Right atrium auricular region (tissue), 2 donors: ENCODE measurements at regions not wholly inside any gene's neighbourhood (a gene's known extent, or its start where the extent isn't known, plus 50 kb on each side); places are given as distances from the start of the nearest gene placed in this dataset.

Experiments used
- DNase-seq: peaks from one replicate; pipeline ENCODE4 v3.0.0-alpha.2; 2019; ENCODE audit warnings: low spot score
- H3K27ac ChIP-seq, 2 donors: fragments of 200-600 bp; sonication (generic); 1 replicate in 1 of 2; 2 replicates in 1 of 2; pipeline ENCODE4 v1.5.1; 2016 to 2019
- H3K27me3 ChIP-seq, 2 donors: fragments of 200-600 bp; sonication (generic); one replicate each; pipeline versions ENCODE4 v1.5.1 to v1.6.0; 2017 to 2019
- H3K36me3 ChIP-seq: fragments of 200-600 bp; sonication (generic); one replicate; pipeline ENCODE4 v1.5.1; 2016
- H3K4me1 ChIP-seq, 2 donors: fragments of 200-600 bp; sonication (generic); one replicate each; pipeline versions ENCODE4 v1.5.1 to v1.6.0; 2017 to 2019
- H3K4me3 ChIP-seq, 2 donors: fragments of 200-600 bp; sonication (generic); 1 replicate in 1 of 2; 2 replicates in 1 of 2; pipeline ENCODE4 v1.5.1; 2017 to 2019; ENCODE audit warnings: mild to moderate bottlenecking in 1 of 2, moderate library complexity in 1 of 2
- H3K9me3 ChIP-seq, 2 donors: fragments of 200-600 bp; sonication (generic); one replicate each; pipeline ENCODE4 v1.5.1; 2019
- TF ChIP-seq, protein P1 (sequence below), 2 donors: fragments of 200-600 bp; sonication (generic); IDR thresholded peaks; one replicate each; pipeline ENCODE4 v1.5.1; 2019; ENCODE audit warnings: antibody characterized with exemption in 2 of 2

DNA sequence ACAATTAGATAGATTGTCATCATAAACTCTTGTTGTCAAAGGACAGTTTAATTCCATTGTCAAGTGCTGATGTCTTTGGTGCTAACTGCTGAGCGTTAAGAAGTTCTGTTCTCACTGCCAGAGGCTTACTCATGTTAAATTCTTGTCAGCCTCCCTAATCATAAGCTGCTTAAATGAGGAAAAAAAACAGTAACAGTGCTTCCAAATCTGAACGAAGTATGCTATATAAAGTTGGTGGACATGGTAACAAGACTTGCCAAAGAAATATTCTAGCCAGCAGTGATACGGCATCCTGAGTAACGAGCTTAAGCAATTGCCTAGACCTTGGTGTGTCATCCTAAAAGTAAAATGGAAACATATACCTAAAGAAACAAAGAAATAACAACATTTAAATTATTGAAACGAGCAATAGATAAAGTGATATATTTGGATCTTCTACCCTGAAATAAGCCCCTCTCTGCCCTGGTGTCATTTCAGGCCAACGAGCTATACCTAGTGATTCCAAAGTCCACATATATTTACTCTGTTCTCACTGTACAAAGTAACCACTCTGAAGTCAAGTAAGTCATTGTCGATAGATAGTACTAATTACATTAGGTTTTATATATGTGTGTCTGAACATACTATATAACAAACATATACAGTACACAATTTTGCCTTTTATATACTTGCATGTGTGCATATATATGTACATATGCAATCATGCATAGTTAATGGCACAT lies 339.7 kb upstream of the HS3ST1 start:
- no peak overlapping the region for H3K27ac ChIP-seq
- H3K4me1 ChIP-seq = no peaks in the 10 kb centered on the region
- TF ChIP-seq, protein P1, sequence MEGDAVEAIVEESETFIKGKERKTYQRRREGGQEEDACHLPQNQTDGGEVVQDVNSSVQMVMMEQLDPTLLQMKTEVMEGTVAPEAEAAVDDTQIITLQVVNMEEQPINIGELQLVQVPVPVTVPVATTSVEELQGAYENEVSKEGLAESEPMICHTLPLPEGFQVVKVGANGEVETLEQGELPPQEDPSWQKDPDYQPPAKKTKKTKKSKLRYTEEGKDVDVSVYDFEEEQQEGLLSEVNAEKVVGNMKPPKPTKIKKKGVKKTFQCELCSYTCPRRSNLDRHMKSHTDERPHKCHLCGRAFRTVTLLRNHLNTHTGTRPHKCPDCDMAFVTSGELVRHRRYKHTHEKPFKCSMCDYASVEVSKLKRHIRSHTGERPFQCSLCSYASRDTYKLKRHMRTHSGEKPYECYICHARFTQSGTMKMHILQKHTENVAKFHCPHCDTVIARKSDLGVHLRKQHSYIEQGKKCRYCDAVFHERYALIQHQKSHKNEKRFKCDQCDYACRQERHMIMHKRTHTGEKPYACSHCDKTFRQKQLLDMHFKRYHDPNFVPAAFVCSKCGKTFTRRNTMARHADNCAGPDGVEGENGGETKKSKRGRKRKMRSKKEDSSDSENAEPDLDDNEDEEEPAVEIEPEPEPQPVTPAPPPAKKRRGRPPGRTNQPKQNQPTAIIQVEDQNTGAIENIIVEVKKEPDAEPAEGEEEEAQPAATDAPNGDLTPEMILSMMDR (IDR thresholded peaks at IDR 0.05) = no peak
- H3K9me3 ChIP-seq = no peaks in the 10 kb centered on the region
- H3K27me3 ChIP-seq = no peaks in the 10 kb centered on the region
- H3K36me3 ChIP-seq = no peaks in the 10 kb centered on the region
- DNase-seq = no peak
- H3K4me3 ChIP-seq = no peak overlapping the region

DNA sequence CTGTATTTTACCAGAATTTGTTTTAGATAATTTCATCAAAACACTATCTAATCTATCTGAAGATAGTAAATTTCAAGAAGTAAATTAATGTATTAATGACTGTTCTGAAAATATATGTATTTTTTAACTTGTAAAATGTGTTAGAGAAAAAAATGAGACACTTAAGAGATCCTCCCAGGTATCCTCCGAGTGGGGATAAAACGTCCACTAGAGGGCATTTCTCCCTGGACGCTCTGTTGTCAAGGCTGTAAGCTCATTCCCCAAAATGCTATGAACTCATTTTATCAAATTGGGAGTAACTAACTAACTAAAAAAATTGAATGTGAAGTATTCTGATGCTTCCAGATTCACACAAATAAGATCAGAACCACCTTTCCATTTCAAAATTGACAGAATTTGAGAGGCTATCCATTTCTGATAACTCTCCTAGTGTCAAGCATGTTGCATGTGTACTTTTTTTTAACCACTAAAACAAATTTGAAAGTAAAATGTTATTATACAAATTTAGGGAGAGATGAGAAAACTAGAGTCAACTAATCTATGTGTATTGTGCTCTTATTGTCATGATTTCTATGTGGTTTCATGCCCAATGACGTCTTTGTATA lies 337.3 kb upstream of the HS3ST1 start:
- TF ChIP-seq, protein P1 (IDR thresholded peaks at IDR 0.05) = peak; percentile 75 to 79
- DNase-seq = no peak
- Histone ChIP-seq H3K27me3 (no peaks in the 10 kb centered on the region), H3K36me3 (no peaks in the 10 kb centered on the region), H3K9me3 (no peaks in the 10 kb centered on the region), H3K27ac (no peak overlapping the region), H3K4me3 (no peak overlapping the region), H3K4me1 (no peaks in the 10 kb centered on the region)

DNA sequence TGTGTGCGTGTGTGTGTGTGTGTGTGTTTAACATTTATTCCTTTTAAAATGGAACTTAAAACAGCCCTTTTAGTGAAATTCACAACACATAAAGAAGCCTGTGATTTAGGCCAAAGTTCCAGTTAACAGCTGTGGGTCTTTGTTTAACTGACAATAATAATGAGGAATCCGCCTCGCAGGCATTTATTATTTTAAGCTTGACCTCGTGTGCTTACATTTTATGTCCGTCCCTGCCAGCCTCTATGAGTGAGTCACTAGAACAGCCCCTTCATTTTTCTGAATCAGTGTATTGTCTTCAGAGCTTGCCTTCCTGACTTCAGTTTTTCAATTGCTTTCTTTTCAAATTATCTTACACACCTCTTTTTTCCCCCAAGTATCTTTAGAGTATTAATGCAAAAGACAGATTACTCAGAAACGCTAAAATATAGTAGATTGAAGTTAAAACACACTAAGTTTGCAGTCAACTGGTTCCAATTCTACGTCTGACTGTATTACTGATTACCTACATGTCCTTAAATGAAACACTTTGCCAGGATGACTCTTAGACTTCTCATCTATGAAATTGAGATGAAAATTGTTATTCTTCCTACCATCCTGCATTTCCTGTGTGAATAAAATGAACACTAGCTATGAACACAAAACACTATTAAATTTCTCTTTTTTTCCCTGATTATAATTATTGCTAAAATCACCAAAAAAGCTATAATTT lies 319.6 kb upstream of the HS3ST1 start:
- Histone ChIP-seq H3K4me1 (no peaks in the 10 kb centered on the region), H3K27ac (no peak overlapping the region), H3K27me3 (no peaks in the 10 kb centered on the region), H3K9me3 (no peaks in the 10 kb centered on the region), H3K4me3 (no peak overlapping the region), H3K36me3 (no peaks in the 10 kb centered on the region)
- no peak for DNase-seq
- TF ChIP-seq, protein P1 (IDR thresholded peaks at IDR 0.05) = no peak

GRCh38 chr4:11746734-11747133 lies 318.0 kb upstream of the HS3ST1 start:
- Histone ChIP-seq H3K27me3 (no peaks in the 10 kb centered on the region), H3K27ac (no peak overlapping the region), H3K4me3 (no peak overlapping the region), H3K4me1 (no peaks in the 10 kb centered on the region), H3K36me3 (no peaks in the 10 kb centered on the region), H3K9me3 (no peaks in the 10 kb centered on the region)
- no peak for DNase-seq
- TF ChIP-seq, protein P1 (IDR thresholded peaks at IDR 0.05) = no peak

GRCh38 chr4:11743976-11744375 lies 315.3 kb upstream of the HS3ST1 start:
- Histone ChIP-seq H3K27ac (no peak overlapping the region), H3K36me3 (no peaks in the 10 kb centered on the region), H3K9me3 (no peaks in the 10 kb centered on the region), H3K4me3 (no peak overlapping the region), H3K27me3 (no peaks in the 10 kb centered on the region), H3K4me1 (no peaks in the 10 kb centered on the region)
- DNase-seq = no peak
- TF ChIP-seq, protein P1 (IDR thresholded peaks at IDR 0.05) = no peak
